Osteoblast (primary cell): ENCODE measurements at regions not wholly inside any gene's neighbourhood (a gene's known extent, or its start where the extent isn't known, plus 50 kb on each side); places are given as distances from the start of the nearest gene placed in this dataset.

Experiments
- DNase-seq: peaks from one replicate; pipeline ENCODE4 v3.0.0; 2011; ENCODE audit warnings: low spot score, mixed read lengths; ENCODE audit not compliant: insufficient read length; ENCODE audit errors: missing footprints
- H2AFZ ChIP-seq: 2 replicates; pipeline ENCODE4 v1.6.0; 2011; ENCODE audit warnings: mild to moderate bottlenecking, low read length
- H3K27ac ChIP-seq: 2 replicates; pipeline ENCODE4 v1.5.1; 2011; ENCODE audit warnings: mild to moderate bottlenecking, low read depth, low read length, moderate library complexity
- H3K27me3 ChIP-seq: 2 replicates; pipeline ENCODE4 v1.6.0; 2012; ENCODE audit warnings: mild to moderate bottlenecking, control low read depth, inconsistent platforms, low read length, moderate library complexity; ENCODE audit not compliant: insufficient read depth
- H3K36me3 ChIP-seq: 2 replicates; pipeline ENCODE4 v1.5.1; 2011; ENCODE audit warnings: mild to moderate bottlenecking, low read length, control low read depth, moderate library complexity; ENCODE audit not compliant: insufficient read depth
- H3K4me1 ChIP-seq: 2 replicates; pipeline ENCODE4 v1.5.1; 2011; ENCODE audit warnings: mild to moderate bottlenecking, low read length, control low read depth, moderate library complexity; ENCODE audit not compliant: insufficient read depth
- H3K4me2 ChIP-seq: 2 replicates; pipeline ENCODE4 v1.6.0; 2011; ENCODE audit warnings: mild to moderate bottlenecking, low read length; ENCODE audit not compliant: insufficient read depth
- H3K4me3 ChIP-seq: fragments of 200-600 bp; sonication (generic); 3 replicates; pipeline ENCODE4 v1.5.1; 2012; ENCODE audit warnings: mild to moderate bottlenecking, low read length, inconsistent platforms; ENCODE audit not compliant: insufficient read depth
- H3K79me2 ChIP-seq: 2 replicates; pipeline ENCODE4 v1.6.0; 2012; ENCODE audit warnings: mild to moderate bottlenecking, low read length, control low read depth, inconsistent platforms; ENCODE audit not compliant: insufficient read depth
- H3K9me3 ChIP-seq: 2 replicates; pipeline ENCODE4 v1.5.1; 2011; ENCODE audit warnings: low read depth, low read length, control low read depth
- H4K20me1 ChIP-seq: 2 replicates; pipeline ENCODE4 v1.6.0; 2012; ENCODE audit warnings: mild to moderate bottlenecking, low read length, control low read depth; ENCODE audit not compliant: insufficient read depth
- CTCF ChIP-seq: IDR thresholded peaks from 2 replicates; pipeline ENCODE4 v1.5.1; 2011; ENCODE audit warnings: mild to moderate bottlenecking, low read depth, low read length, moderate library complexity; ENCODE audit errors: extremely low read depth

GRCh38 chr1:56135069-56135863 lies 444.1 kb downstream of the PLPP3 start:
- no peak overlapping the region for H3K4me3 ChIP-seq
- no peaks in the 10 kb centered on the region for H3K27me3 ChIP-seq
- H3K36me3 ChIP-seq, result no peaks in the 10 kb centered on the region
- H2AFZ ChIP-seq, result no peak overlapping the region
- H3K27ac ChIP-seq, result no peak overlapping the region
- no peak for DNase-seq
- no peaks in the 10 kb centered on the region for H3K9me3 ChIP-seq
- TF ChIP-seq CTCF, result no peak
- no peak overlapping the region for H3K4me2 ChIP-seq
- no peaks in the 10 kb centered on the region for H3K79me2 ChIP-seq
- H3K4me1 ChIP-seq, result peaks cover 18% of the 10 kb centered on the region
- no peaks in the 10 kb centered on the region for H4K20me1 ChIP-seq

GRCh38 chr1:56133522-56134472 lies 445.6 kb downstream of the PLPP3 start:
- no peak overlapping the region for H3K27ac ChIP-seq
- H4K20me1 ChIP-seq, result no peaks in the 10 kb centered on the region
- TF ChIP-seq CTCF, result no peak
- H3K27me3 ChIP-seq, result no peaks in the 10 kb centered on the region
- no peaks in the 10 kb centered on the region for H3K9me3 ChIP-seq
- no peaks in the 10 kb centered on the region for H3K79me2 ChIP-seq
- no peak overlapping the region for H3K4me2 ChIP-seq
- no peak overlapping the region for H3K4me3 ChIP-seq
- no peaks in the 10 kb centered on the region for H3K36me3 ChIP-seq
- peaks cover 18% of the 10 kb centered on the region for H3K4me1 ChIP-seq
- H2AFZ ChIP-seq, result no peak overlapping the region
- DNase-seq, result no peak

- Histone ChIP-seq H3K27me3 (no peaks in the 10 kb centered on the region), H3K9me3 (no peaks in the 10 kb centered on the region), H3K4me3 (no peak overlapping the region), H3K79me2 (no peaks in the 10 kb centered on the region), H3K4me2 (no peak overlapping the region), H3K36me3 (no peaks in the 10 kb centered on the region), H3K27ac (no peak overlapping the region), H4K20me1 (no peaks in the 10 kb centered on the region), H2AFZ (no peak overlapping the region), H3K4me1 (peaks cover 9% of the 10 kb centered on the region)
- DNase-seq, result no peak
- TF ChIP-seq CTCF, result no peak
Observed at GRCh38 chr1:56132520-56132919, 446.8 kb downstream of the PLPP3 start.

GRCh38 chr1:56129837-56130236 lies 449.5 kb downstream of the PLPP3 start:
- TF ChIP-seq CTCF, result no peak
- Histone ChIP-seq H4K20me1 (no peaks in the 10 kb centered on the region), H3K27ac (no peak overlapping the region), H3K79me2 (no peaks in the 10 kb centered on the region), H3K27me3 (no peaks in the 10 kb centered on the region), H3K4me3 (no peak overlapping the region), H2AFZ (no peak overlapping the region), H3K4me2 (no peak overlapping the region), H3K4me1 (no peaks in the 10 kb centered on the region), H3K9me3 (no peaks in the 10 kb centered on the region), H3K36me3 (no peaks in the 10 kb centered on the region)
- DNase-seq, result no peak
